ENCODE measurements at regions not wholly inside any gene's neighbourhood (a gene's known extent, or its start where the extent isn't known, plus 50 kb on each side); places are given as distances from the start of the nearest gene placed in this dataset.

GRCh38 chr12:4106621-4107020 is 166.9 kb upstream of the CCND2 start:
- DNase-seq: no peak

- no peak for DNase-seq
Measured at GRCh38 chr12:4104722-4105244, 168.8 kb upstream of the CCND2 start.

GRCh38 chr12:4099276-4099675 is 174.3 kb upstream of the CCND2 start:
- DNase-seq: no peak

DNA sequence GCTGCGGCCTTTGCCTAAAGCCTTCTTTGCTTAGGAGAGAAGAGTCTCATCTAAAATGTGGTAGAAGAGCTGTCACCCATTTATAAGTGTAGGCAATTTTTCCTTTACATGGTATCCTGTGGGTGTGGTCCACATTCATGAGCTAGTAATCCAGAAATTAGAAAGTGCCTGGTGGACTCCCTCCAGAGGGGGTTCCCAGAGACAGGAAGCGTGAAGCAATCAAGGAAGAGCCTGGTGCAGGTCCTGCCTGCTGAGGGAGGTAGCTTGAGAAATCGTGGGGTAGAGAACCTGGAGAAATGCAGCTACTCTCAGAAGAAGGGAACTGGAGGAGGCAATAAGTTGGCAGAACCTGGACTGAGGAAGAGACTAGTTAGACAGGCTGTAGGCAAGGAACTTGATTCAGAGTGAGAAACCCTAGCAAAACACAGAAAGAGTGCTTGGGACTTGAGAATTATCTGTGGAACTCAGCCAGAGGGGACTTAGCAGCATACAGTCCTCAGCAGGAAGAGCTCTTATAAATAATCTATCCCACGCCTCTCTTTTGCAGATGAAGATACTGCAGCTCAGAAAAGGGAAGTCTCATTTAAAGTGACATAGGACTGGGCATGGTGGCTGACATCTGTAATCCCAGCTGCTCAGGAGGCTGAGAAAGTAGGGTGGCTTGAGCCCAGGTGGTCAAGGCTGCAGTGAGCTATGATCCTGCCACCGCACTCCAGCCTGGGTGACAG is 182.4 kb upstream of the CCND2 start:
- peak; percentile 42 to 43 for DNase-seq

- DNase-seq: no peak
Measured at GRCh38 chr12:4089956-4090355, 183.6 kb upstream of the CCND2 start.

DNA sequence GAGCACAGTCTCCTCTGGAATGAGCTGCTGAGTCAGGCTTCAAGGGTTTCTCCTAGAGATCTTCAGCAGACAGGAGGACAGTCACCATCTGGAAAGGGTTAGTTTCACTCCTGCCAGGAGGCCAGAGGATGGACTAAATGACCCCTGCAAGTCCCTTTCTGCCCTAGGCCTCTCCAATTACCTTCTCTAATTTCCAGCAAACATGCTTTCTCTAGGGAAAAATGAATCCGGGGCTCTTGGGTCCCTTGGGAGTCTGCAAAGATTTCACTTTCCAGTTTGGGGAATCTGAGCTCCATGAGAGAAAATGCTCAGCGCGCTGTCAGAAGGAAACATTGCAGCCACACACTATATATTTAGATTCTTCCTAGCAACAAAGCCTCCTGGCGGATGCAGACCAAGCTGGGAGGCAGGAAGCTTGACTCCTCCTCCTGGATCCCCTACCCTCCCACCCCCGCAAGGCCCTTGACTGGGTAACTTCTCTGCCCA is 184.4 kb upstream of the CCND2 start:
- DNase-seq: no peak

- DNase-seq: no peak
Measured at GRCh38 chr12:4088451-4088850, 185.1 kb upstream of the CCND2 start.

- DNase-seq: no peak
Measured at GRCh38 chr12:4086481-4086880, 187.1 kb upstream of the CCND2 start.

- DNase-seq: no peak
Measured at GRCh38 chr12:4084573-4084972, 189.0 kb upstream of the CCND2 start.

DNA sequence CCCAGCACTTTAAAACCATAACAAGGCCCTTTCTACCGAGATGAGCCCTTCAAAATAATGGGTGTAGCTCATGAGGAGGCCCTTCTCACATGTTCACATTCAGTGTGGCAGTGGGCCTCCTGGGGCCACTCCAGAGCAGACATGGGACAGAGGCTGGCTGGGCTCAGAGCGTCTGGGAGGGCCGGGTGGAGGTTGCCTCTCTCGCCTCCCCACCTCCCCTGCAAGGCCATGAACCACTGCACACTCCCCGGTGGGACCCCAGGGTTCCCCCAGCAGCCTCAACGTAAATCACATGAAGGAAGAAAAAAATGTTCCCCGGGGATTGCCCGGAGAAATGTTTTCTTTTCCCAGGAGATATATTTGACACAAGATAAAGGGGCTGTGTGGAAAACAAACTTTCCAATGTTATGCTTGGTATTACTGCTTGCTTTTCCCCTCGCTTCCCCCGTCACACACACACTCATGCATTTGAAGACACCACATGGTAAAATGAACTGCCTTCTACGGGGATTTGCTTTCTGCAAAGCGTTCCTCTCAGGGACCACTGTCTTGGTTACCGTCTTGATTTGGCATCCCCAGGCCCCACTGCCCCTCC is 190.7 kb upstream of the CCND2 start:
- no peak for DNase-seq

DNA sequence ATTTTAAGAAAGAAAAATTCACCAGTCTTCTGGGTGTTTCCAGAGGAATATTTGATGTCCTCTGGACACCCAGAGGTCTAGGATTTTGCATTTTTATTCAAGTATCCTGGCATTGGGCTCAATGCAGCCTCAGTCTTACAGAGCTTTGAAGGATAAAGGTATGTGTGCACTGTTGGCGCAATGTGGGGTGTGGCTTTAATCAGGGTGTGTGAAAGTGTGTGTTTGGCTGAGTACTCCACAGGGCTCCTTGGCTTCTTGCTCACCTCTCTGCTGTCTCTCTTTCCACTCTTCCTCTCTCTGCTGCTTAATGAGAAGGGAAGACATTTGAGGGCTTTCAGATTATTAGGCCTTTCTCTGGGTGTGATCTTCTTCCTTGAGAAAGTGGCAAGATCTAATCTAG is 193.3 kb upstream of the CCND2 start:
- no peak for DNase-seq

DNA sequence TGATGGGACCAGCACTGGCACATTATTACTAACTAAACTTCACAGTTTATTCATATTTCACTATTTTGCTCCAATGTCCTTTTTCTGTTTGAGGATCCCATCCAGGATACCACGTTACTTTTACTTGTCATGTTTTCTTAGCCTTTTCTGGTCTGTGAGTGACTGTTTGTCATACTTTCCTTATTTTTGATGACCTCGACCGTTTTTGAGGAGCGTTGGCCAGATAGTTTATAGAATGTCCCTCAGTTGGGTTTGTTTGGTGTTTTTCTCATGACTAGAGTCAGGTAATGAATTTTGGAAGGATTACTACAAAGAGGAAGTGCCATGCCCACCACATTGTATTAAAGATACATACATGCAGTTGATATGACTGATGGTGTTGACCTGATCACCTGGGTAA is 199.4 kb upstream of the CCND2 start:
- no peak for DNase-seq

DNA sequence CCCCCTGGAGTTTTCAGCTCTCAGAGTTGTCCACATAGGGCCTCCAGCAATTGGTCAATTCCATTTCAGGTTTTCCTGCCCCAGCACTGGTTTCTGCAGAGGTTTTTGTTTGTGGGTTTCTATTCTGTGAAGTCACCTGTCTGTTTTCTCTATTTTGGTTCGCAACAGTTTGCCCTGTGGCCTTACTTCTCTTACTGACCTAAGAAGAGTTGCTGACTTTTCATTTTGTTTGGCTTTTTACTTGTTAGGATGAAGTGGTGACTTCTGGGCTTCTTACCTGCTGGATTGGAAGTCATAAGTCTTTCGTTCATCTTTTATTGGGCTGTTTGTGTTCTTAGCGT is 196.4 kb upstream of the PARP11 start:
- DNase-seq: no peak

DNA sequence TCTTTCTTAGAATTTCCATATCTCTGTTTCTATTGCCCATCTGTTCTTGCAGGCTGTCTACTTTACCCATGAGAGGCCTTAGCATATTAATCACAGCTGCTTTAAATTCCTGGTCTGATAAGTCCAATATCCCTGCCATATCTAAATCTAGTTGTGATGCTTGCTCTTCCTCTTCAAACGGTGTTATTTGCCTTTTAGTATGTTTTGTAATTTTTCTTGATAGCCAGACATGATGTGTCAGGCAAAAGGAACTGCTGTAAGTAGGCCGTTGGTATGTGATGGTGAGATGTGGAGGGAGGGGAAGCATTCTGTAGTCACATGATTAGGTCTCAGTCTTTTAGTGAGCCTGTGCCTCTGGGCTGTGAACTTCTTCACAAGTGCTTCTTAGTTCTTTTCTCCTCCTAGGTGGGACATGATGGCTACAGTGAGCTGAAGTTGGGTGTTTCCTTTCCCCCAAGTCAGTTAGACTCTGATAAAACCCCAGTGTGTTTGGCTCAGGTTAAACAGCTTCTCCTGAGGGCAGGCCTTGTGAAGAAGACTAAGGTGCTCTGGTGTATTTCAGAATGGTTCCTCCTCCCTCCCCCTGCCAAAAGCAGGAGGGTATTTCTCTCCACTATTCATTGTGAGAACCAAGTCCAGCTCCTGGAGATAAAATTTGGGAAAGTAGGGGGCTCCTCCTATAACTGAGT is 195.9 kb upstream of the PARP11 start:
- peak; percentile 11 to 22 for DNase-seq

- DNase-seq: no peak
Measured at GRCh38 chr12:4064008-4064407, 190.8 kb upstream of the PARP11 start.

GRCh38 chr12:4059898-4060568 is 186.8 kb upstream of the PARP11 start:
- no peak for DNase-seq

DNA sequence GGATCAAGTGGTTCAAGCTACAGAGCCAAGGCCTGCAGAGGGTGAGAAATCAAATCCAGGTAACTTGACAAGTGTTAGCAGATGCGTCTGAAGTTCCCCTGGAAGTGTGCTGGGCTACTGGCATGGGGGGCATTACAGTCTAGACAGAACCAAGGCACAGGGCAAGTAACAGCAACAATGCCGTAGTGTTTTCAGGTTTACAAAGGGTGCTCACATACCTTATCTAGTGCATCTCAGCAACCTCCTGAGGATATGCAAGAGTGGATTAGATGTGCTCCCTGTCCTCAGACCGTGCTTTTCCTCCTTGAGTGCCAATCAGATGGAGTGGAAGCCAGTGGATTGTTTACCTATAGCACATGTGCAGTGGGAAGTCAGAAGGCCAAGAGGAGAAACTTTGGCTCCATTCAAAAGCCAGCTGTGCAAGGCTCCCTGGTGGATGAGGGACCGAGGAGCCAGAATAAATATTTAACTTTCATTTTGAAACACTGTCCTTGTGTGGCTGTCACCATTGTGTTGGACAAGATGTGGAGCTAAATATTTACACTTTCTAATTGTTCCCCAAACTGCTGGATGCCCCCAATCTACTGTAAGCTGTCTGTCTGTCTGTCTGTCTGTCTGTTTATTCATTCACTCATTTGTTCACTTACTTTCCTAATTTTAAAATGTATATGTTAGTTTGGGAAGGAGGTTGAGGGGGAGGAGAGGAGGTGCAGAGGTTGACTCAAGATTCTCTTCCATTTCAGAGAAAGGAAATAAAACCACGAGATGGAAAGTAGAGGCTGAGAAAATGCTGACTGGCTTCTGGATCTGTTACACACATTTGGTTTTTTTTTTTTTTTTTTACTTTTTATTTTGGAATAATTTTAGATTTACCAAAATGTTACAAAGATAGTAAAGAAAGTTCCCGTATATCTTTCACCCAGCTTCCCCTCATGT is 184.0 kb upstream of the PARP11 start:
- no peak for DNase-seq

- DNase-seq: no peak
Measured at GRCh38 chr12:4054630-4055029, 181.4 kb upstream of the PARP11 start.

- DNase-seq: no peak
Measured at GRCh38 chr12:4052691-4053090, 179.5 kb upstream of the PARP11 start.

GRCh38 chr12:4051596-4051995 is 178.4 kb upstream of the PARP11 start:
- DNase-seq: no peak

GRCh38 chr12:4050340-4050739 is 177.1 kb upstream of the PARP11 start:
- no peak for DNase-seq
